ENCODE measurements at regions not wholly inside any gene's neighbourhood (a gene's known extent, or its start where the extent isn't known, plus 50 kb on each side); places are given as distances from the start of the nearest gene placed in this dataset.

GRCh38 chr11:92026664-92027063 is 198.0 kb upstream of the FAT3 start:
- ATAC-seq: no peak
- Histone ChIP-seq H3K36me3 (no peaks in the 10 kb centered on the region), H3K9me3 (no peaks in the 10 kb centered on the region), H3K27me3 (no peaks in the 10 kb centered on the region), H3K4me1 (no peaks in the 10 kb centered on the region), H3K27ac (no peak overlapping the region), H3K4me3 (no peak overlapping the region)
- 63% methylated on average over 1 of the region's 7 CpGs for WGBS (ENCODE audit: insufficient coverage, low coverage, low lambda C conversion rate, missing lambda C conversion rate)
- intact Hi-C loops (cut with DNase I): no loop called here
- TF ChIP-seq POLR2A (IDR thresholded peaks at IDR 0.05): no peak
- no peak for TF ChIP-seq CTCF (IDR thresholded peaks at IDR 0.05)
- DNase-seq: no peak

- ATAC-seq (peak in 1 of 4 donors; percentile 62), DNase-seq (no peak)
- no peaks in the 10 kb centered on the region for H3K36me3 ChIP-seq
- H3K27ac ChIP-seq: no peak overlapping the region
- no peaks in the 10 kb centered on the region for H3K27me3 ChIP-seq
- no peaks in the 10 kb centered on the region for H3K4me1 ChIP-seq
- no peak overlapping the region for H3K4me3 ChIP-seq
- intact Hi-C loops (cut with DNase I): no loop called here
- TF ChIP-seq CTCF (IDR thresholded peaks at IDR 0.05): no peak
- no peak for TF ChIP-seq POLR2A (IDR thresholded peaks at IDR 0.05)
- no peaks in the 10 kb centered on the region for H3K9me3 ChIP-seq
- WGBS (ENCODE audit: insufficient coverage, low coverage, low lambda C conversion rate, missing lambda C conversion rate): 23% methylated on average over 2 of the region's 2 CpGs
These were observed 199.8 kb upstream of the FAT3 start for GRCh38 chr11:92024788-92025187.

- intact Hi-C loops (cut with DNase I): no loop called here
- H3K4me1 ChIP-seq: no peaks in the 10 kb centered on the region
- no peak overlapping the region for H3K4me3 ChIP-seq
- no peaks in the 10 kb centered on the region for H3K27me3 ChIP-seq
- H3K9me3 ChIP-seq: no peaks in the 10 kb centered on the region
- no peak for DNase-seq
- no peak overlapping the region for H3K27ac ChIP-seq
- no peak for ATAC-seq
- 62% methylated on average over 2 of the region's 2 CpGs for WGBS (ENCODE audit: insufficient coverage, low coverage, low lambda C conversion rate, missing lambda C conversion rate)
- H3K36me3 ChIP-seq: no peaks in the 10 kb centered on the region
- TF ChIP-seq CTCF (IDR thresholded peaks at IDR 0.05): no peak
- TF ChIP-seq POLR2A (IDR thresholded peaks at IDR 0.05): no peak
These were observed 202.1 kb upstream of the FAT3 start for GRCh38 chr11:92022499-92022898.

- Histone ChIP-seq H3K4me3 (no peak overlapping the region), H3K4me1 (no peaks in the 10 kb centered on the region), H3K27me3 (no peaks in the 10 kb centered on the region), H3K27ac (no peak overlapping the region), H3K9me3 (no peaks in the 10 kb centered on the region), H3K36me3 (no peaks in the 10 kb centered on the region)
- WGBS (ENCODE audit: insufficient coverage, low coverage, low lambda C conversion rate, missing lambda C conversion rate): 56% methylated on average over 1 of the region's 3 CpGs
- ATAC-seq: no peak
- intact Hi-C loops (cut with DNase I): no loop called here
- TF ChIP-seq POLR2A (IDR thresholded peaks at IDR 0.05): no peak
- TF ChIP-seq CTCF (IDR thresholded peaks at IDR 0.05): no peak
- DNase-seq: no peak
These were observed 206.3 kb upstream of the FAT3 start for GRCh38 chr11:92018332-92018731.

GRCh38 chr11:92008249-92008648 is 216.4 kb upstream of the FAT3 start:
- DNase-seq (no peak), ATAC-seq (no peak)
- H3K4me3 ChIP-seq: no peak overlapping the region
- H3K27ac ChIP-seq: no peak overlapping the region
- WGBS (ENCODE audit: insufficient coverage, low coverage, low lambda C conversion rate, missing lambda C conversion rate): 50% methylated on average over 1 of the region's 1 CpG
- H3K4me1 ChIP-seq: no peaks in the 10 kb centered on the region
- H3K36me3 ChIP-seq: no peaks in the 10 kb centered on the region
- no peaks in the 10 kb centered on the region for H3K9me3 ChIP-seq
- intact Hi-C loops (cut with DNase I): no loop called here
- no peak for TF ChIP-seq CTCF (IDR thresholded peaks at IDR 0.05)
- no peak for TF ChIP-seq POLR2A (IDR thresholded peaks at IDR 0.05)
- H3K27me3 ChIP-seq: no peaks in the 10 kb centered on the region
